GM23338 (cell line): ENCODE measurements at regions not wholly inside any gene's neighbourhood (a gene's known extent, or its start where the extent isn't known, plus 50 kb on each side); places are given as distances from the start of the nearest gene placed in this dataset.

ENCODE experiments used
- ATAC-seq: fragments of 200-7000 bp; cut with Tn5 transposase; 3 replicates; pipeline ENCODE4 v1.9.1; 2020
- DNase-seq: peaks from one replicate; pipeline ENCODE4 v3.0.0-alpha.2; 2015; ENCODE audit warnings: low spot score
- H2AFZ ChIP-seq: fragments of 200-600 bp; sonication (generic); 2 replicates; pipeline ENCODE4 v1.8.0; 2016; ENCODE audit warnings: antibody characterized with exemption, mild to moderate bottlenecking, moderate library complexity
- H3F3A ChIP-seq: fragments of 200-600 bp; sonication (generic); replicated peaks from 2 replicates; pipeline ENCODE4 v1.8.0; 2017; ENCODE audit warnings: antibody characterized with exemption, mixed run types, low read depth
- H3K27ac ChIP-seq: fragments of 200-600 bp; sonication (generic); 2 replicates; pipeline ENCODE4 v1.6.1; 2016; ENCODE audit warnings: low read depth
- H3K27me3 ChIP-seq: fragments of 200-600 bp; sonication (generic); 2 replicates; pipeline ENCODE4 v1.8.0; 2016; ENCODE audit warnings: mild to moderate bottlenecking, mixed run types, moderate library complexity; ENCODE audit not compliant: insufficient read depth
- H3K36me3 ChIP-seq: fragments of 200-600 bp; sonication (generic); 2 replicates; pipeline ENCODE4 v1.8.0; 2016; ENCODE audit warnings: mild to moderate bottlenecking; ENCODE audit not compliant: insufficient read depth
- H3K4me1 ChIP-seq: fragments of 200-600 bp; sonication (generic); 2 replicates; pipeline ENCODE4 v1.8.0; 2016; ENCODE audit warnings: mild to moderate bottlenecking, moderate library complexity; ENCODE audit not compliant: insufficient read depth
- H3K4me2 ChIP-seq: fragments of 200-600 bp; sonication (generic); 2 replicates; pipeline ENCODE4 v1.7.1; 2017; ENCODE audit warnings: mixed run types
- H3K4me3 ChIP-seq: fragments of 200-600 bp; sonication (generic); 2 replicates; pipeline ENCODE4 v1.6.1; 2016; ENCODE audit warnings: mixed run types
- H3K79me2 ChIP-seq: fragments of 200-600 bp; sonication (generic); replicated peaks from 2 replicates; pipeline ENCODE4 v1.8.0; 2017; ENCODE audit warnings: mild to moderate bottlenecking; ENCODE audit not compliant: insufficient read depth
- H3K9me2 ChIP-seq: fragments of 200-600 bp; sonication (generic); 2 replicates; pipeline ENCODE4 v1.8.0; 2017; ENCODE audit not compliant: insufficient read depth
- H4K20me1 ChIP-seq: fragments of 200-600 bp; sonication (generic); replicated peaks from 2 replicates; pipeline ENCODE4 v1.8.0; 2017; ENCODE audit warnings: mild to moderate bottlenecking; ENCODE audit not compliant: insufficient read depth
- H3K27ac Mint-ChIP-seq: 2 replicates; pipeline ENCODE4 v1.8.0; 2020; ENCODE audit warnings: inconsistent platforms, mild to moderate bottlenecking, moderate library complexity, mixed read lengths
- H3K27me3 Mint-ChIP-seq: 3 replicates; pipeline ENCODE4 v1.8.0; 2022; ENCODE audit warnings: low read depth, mild to moderate bottlenecking, moderate library complexity, mixed read lengths, inconsistent platforms; ENCODE audit not compliant: insufficient read depth, poor library complexity
- H3K36me3 Mint-ChIP-seq: 3 replicates; pipeline ENCODE4 v1.8.0; 2021; ENCODE audit warnings: low read depth, mild to moderate bottlenecking, inconsistent platforms, moderate library complexity, mixed read lengths
- H3K4me1 Mint-ChIP-seq: 3 replicates; pipeline ENCODE4 v1.8.0; 2020; ENCODE audit warnings: mild to moderate bottlenecking, inconsistent platforms, mixed read lengths
- H3K4me3 Mint-ChIP-seq: 3 replicates; pipeline ENCODE4 v1.8.0; 2021; ENCODE audit warnings: moderate library complexity, mild to moderate bottlenecking, inconsistent platforms, mixed read lengths
- H3K9me3 Mint-ChIP-seq: 3 replicates; pipeline ENCODE4 v1.8.0; 2020; ENCODE audit warnings: moderate library complexity, mild to moderate bottlenecking, inconsistent platforms, mixed read lengths
- CREB1 ChIP-seq: fragments of 250-450 bp; sonication (Bioruptor Pico); IDR thresholded peaks from 2 replicates; pipeline ENCODE4 v1.5.0; 2020; ENCODE audit warnings: low read depth, mild to moderate bottlenecking, moderate library complexity
- EZH2 ChIP-seq: fragments of 200-600 bp; sonication (generic); IDR thresholded peaks from one replicate; pipeline ENCODE4 v1.8.0; 2017; ENCODE audit warnings: antibody characterized with exemption, mild to moderate bottlenecking, low read depth; ENCODE audit not compliant: unreplicated experiment
- EZH2phosphoT487 ChIP-seq: fragments of 200-600 bp; sonication (generic); IDR thresholded peaks from one replicate; pipeline ENCODE4 v1.8.1; 2018; ENCODE audit warnings: antibody characterized with exemption; ENCODE audit not compliant: unreplicated experiment
- JUNB ChIP-seq: IDR thresholded peaks from one replicate; pipeline ENCODE4 v1.6.1; 2016; ENCODE audit warnings: antibody characterized with exemption; ENCODE audit not compliant: unreplicated experiment
- NANOG ChIP-seq: IDR thresholded peaks from 2 replicates; pipeline ENCODE4 v1.6.1; 2016; ENCODE audit warnings: antibody characterized with exemption, borderline replicate concordance
- POLR2AphosphoS5 ChIP-seq: IDR thresholded peaks from 2 replicates; pipeline ENCODE4 v1.6.1; 2016; ENCODE audit warnings: antibody characterized with exemption, low read depth
- STAT1 ChIP-seq: IDR thresholded peaks from one replicate; pipeline ENCODE4 v1.6.1; 2016; ENCODE audit warnings: antibody characterized with exemption; ENCODE audit not compliant: unreplicated experiment
- ZNF114 ChIP-seq: fragments of 250-450 bp; sonication (Bioruptor Pico); IDR thresholded peaks from 2 replicates; pipeline ENCODE4 v1.5.0; 2020; ENCODE audit warnings: mild to moderate bottlenecking, moderate library complexity
- ZNF331 ChIP-seq: fragments of 250-450 bp; sonication (Bioruptor Pico); IDR thresholded peaks from 2 replicates; pipeline ENCODE4 v1.5.0; 2020; ENCODE audit warnings: low read depth, mild to moderate bottlenecking, moderate library complexity
- TF ChIP-seq, protein P1 (sequence below): IDR thresholded peaks from one replicate; pipeline ENCODE4 v1.6.1; 2018; ENCODE audit warnings: antibody characterized with exemption; ENCODE audit not compliant: unreplicated experiment
- TF ChIP-seq, protein P2 (sequence below): IDR thresholded peaks from 2 replicates; pipeline ENCODE4 v1.6.1; 2016; ENCODE audit warnings: antibody characterized with exemption
- TF ChIP-seq, protein P3 (sequence below): fragments of 250-450 bp; sonication (Bioruptor Pico); IDR thresholded peaks from 2 replicates; pipeline ENCODE4 v1.5.0; 2020; ENCODE audit warnings: mild to moderate bottlenecking, moderate library complexity
- TF ChIP-seq, protein P4 (sequence below), 2 experiments: fragments of 200-600 bp in 1 of 2; sonication (generic) in 1 of 2; conservative IDR thresholded peaks; 2 replicates each; pipeline versions ENCODE4 v1.5.1 to v1.6.1; 2016 to 2017; ENCODE audit warnings: antibody characterized with exemption in 2 of 2, low read depth in 2 of 2, mild to moderate bottlenecking in 2 of 2, moderate library complexity in 1 of 2

DNA sequence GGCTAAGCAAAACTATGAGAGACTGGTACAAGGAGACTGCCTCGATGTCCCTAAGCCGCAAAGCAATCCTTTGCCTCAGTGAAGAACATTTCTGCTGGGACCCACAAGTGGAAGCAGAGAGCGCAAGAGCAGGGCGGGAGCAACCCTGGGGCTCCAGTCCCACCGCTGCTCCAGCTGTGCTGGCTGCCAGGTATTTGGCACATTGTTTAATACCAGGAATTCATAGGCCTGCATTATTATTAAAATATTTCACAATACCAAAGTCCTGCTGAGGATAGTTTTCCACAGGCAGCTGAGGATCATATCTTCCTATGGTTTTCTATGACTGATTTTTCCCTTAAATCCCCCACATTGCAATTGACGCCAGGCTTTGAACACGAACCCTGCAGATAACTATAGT lies 163.5 kb upstream of the TLL1 start:
- H3K27me3 ChIP-seq = no peaks in the 10 kb centered on the region
- H3K27me3 Mint-ChIP-seq = peaks cover 3% of the 10 kb centered on the region
- H3K27ac Mint-ChIP-seq = no peak overlapping the region
- H3K4me3 ChIP-seq = no peak overlapping the region
- H4K20me1 ChIP-seq = no peaks in the 10 kb centered on the region
- DNase-seq (peak; percentile 15), ATAC-seq (peak; percentile 72)
- H3K27ac ChIP-seq = no peak overlapping the region
- no peaks in the 10 kb centered on the region for H3K36me3 Mint-ChIP-seq
- no peak overlapping the region for H3K4me2 ChIP-seq
- H3K4me1 Mint-ChIP-seq = peaks cover 26% of the 10 kb centered on the region
- no peak overlapping the region; the same call in 1 of the 2 replicates for H2AFZ ChIP-seq
- no peaks in the 10 kb centered on the region for H3K36me3 ChIP-seq
- no peaks in the 10 kb centered on the region for H3K9me3 Mint-ChIP-seq
- no peaks in the 10 kb centered on the region for H3K79me2 ChIP-seq
- H3K4me1 ChIP-seq = no peaks in the 10 kb centered on the region
- no peaks in the 10 kb centered on the region for H3F3A ChIP-seq
- 0 out of 2 replicates have a peak, but pooled peaks cover 5% of the 10 kb centered on the region for H3K9me2 ChIP-seq
- no peak overlapping the region for H3K4me3 Mint-ChIP-seq
- TF ChIP-seq, protein P1, sequence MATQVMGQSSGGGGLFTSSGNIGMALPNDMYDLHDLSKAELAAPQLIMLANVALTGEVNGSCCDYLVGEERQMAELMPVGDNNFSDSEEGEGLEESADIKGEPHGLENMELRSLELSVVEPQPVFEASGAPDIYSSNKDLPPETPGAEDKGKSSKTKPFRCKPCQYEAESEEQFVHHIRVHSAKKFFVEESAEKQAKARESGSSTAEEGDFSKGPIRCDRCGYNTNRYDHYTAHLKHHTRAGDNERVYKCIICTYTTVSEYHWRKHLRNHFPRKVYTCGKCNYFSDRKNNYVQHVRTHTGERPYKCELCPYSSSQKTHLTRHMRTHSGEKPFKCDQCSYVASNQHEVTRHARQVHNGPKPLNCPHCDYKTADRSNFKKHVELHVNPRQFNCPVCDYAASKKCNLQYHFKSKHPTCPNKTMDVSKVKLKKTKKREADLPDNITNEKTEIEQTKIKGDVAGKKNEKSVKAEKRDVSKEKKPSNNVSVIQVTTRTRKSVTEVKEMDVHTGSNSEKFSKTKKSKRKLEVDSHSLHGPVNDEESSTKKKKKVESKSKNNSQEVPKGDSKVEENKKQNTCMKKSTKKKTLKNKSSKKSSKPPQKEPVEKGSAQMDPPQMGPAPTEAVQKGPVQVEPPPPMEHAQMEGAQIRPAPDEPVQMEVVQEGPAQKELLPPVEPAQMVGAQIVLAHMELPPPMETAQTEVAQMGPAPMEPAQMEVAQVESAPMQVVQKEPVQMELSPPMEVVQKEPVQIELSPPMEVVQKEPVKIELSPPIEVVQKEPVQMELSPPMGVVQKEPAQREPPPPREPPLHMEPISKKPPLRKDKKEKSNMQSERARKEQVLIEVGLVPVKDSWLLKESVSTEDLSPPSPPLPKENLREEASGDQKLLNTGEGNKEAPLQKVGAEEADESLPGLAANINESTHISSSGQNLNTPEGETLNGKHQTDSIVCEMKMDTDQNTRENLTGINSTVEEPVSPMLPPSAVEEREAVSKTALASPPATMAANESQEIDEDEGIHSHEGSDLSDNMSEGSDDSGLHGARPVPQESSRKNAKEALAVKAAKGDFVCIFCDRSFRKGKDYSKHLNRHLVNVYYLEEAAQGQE = no peak
- TF ChIP-seq, protein P2, sequence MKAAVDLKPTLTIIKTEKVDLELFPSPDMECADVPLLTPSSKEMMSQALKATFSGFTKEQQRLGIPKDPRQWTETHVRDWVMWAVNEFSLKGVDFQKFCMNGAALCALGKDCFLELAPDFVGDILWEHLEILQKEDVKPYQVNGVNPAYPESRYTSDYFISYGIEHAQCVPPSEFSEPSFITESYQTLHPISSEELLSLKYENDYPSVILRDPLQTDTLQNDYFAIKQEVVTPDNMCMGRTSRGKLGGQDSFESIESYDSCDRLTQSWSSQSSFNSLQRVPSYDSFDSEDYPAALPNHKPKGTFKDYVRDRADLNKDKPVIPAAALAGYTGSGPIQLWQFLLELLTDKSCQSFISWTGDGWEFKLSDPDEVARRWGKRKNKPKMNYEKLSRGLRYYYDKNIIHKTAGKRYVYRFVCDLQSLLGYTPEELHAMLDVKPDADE = no peak
- TF ChIP-seq EZH2phosphoT487 (no peak), JUNB (no peak), ZNF331 (CRISPR knock-in tag) (no peak), POLR2AphosphoS5 (no peak), CREB1 (CRISPR knock-in tag) (no peak), NANOG (no peak), EZH2 (no peak), ZNF114 (CRISPR knock-in tag) (no peak), STAT1 (no peak)
- TF ChIP-seq, protein P3, sequence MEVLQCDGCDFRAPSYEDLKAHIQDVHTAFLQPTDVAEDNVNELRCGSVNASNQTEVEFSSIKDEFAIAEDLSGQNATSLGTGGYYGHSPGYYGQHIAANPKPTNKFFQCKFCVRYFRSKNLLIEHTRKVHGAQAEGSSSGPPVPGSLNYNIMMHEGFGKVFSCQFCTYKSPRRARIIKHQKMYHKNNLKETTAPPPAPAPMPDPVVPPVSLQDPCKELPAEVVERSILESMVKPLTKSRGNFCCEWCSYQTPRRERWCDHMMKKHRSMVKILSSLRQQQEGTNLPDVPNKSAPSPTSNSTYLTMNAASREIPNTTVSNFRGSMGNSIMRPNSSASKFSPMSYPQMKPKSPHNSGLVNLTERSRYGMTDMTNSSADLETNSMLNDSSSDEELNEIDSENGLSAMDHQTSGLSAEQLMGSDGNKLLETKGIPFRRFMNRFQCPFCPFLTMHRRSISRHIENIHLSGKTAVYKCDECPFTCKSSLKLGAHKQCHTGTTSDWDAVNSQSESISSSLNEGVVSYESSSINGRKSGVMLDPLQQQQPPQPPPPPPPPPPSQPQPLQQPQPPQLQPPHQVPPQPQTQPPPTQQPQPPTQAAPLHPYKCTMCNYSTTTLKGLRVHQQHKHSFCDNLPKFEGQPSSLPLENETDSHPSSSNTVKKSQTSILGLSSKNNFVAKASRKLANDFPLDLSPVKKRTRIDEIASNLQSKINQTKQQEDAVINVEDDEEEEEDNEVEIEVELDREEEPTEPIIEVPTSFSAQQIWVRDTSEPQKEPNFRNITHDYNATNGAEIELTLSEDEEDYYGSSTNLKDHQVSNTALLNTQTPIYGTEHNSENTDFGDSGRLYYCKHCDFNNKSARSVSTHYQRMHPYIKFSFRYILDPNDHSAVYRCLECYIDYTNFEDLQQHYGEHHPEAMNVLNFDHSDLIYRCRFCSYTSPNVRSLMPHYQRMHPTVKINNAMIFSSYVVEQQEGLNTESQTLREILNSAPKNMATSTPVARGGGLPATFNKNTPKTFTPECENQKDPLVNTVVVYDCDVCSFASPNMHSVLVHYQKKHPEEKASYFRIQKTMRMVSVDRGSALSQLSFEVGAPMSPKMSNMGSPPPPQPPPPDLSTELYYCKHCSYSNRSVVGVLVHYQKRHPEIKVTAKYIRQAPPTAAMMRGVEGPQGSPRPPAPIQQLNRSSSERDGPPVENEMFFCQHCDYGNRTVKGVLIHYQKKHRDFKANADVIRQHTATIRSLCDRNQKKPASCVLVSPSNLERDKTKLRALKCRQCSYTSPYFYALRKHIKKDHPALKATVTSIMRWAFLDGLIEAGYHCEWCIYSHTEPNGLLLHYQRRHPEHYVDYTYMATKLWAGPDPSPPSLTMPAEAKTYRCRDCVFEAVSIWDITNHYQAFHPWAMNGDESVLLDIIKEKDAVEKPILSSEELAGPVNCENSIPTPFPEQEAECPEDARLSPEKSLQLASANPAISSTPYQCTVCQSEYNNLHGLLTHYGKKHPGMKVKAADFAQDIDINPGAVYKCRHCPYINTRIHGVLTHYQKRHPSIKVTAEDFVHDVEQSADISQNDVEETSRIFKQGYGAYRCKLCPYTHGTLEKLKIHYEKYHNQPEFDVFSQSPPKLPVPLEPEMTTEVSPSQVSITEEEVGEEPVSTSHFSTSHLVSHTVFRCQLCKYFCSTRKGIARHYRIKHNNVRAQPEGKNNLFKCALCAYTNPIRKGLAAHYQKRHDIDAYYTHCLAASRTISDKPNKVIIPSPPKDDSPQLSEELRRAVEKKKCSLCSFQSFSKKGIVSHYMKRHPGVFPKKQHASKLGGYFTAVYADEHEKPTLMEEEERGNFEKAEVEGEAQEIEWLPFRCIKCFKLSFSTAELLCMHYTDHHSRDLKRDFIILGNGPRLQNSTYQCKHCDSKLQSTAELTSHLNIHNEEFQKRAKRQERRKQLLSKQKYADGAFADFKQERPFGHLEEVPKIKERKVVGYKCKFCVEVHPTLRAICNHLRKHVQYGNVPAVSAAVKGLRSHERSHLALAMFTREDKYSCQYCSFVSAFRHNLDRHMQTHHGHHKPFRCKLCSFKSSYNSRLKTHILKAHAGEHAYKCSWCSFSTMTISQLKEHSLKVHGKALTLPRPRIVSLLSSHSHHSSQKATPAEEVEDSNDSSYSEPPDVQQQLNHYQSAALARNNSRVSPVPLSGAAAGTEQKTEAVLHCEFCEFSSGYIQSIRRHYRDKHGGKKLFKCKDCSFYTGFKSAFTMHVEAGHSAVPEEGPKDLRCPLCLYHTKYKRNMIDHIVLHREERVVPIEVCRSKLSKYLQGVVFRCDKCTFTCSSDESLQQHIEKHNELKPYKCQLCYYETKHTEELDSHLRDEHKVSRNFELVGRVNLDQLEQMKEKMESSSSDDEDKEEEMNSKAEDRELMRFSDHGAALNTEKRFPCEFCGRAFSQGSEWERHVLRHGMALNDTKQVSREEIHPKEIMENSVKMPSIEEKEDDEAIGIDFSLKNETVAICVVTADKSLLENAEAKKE (CRISPR knock-in tag) = no peak
- TF ChIP-seq, protein P4, sequence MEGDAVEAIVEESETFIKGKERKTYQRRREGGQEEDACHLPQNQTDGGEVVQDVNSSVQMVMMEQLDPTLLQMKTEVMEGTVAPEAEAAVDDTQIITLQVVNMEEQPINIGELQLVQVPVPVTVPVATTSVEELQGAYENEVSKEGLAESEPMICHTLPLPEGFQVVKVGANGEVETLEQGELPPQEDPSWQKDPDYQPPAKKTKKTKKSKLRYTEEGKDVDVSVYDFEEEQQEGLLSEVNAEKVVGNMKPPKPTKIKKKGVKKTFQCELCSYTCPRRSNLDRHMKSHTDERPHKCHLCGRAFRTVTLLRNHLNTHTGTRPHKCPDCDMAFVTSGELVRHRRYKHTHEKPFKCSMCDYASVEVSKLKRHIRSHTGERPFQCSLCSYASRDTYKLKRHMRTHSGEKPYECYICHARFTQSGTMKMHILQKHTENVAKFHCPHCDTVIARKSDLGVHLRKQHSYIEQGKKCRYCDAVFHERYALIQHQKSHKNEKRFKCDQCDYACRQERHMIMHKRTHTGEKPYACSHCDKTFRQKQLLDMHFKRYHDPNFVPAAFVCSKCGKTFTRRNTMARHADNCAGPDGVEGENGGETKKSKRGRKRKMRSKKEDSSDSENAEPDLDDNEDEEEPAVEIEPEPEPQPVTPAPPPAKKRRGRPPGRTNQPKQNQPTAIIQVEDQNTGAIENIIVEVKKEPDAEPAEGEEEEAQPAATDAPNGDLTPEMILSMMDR (conservative IDR thresholded peaks at IDR 0.05; ENCODE audit: low read depth in 2 of 2) = no peak
